BLaER1 treated with 17β-estradiol and CSF1 and Interleukin-3, amounts not matched to agents 10 nM and 100 nM (cell line): ENCODE measurements at regions not wholly inside any gene's neighbourhood (a gene's known extent, or its start where the extent isn't known, plus 50 kb on each side); places are given as distances from the start of the nearest gene placed in this dataset.
"Not testable (repeated sequence)": the region's sequence is repeated elsewhere in the genome, so short reads cannot be mapped to it uniquely, and the experiment has no call there.

Experiments
- H3K27ac ChIP-seq, 11 experiments: shearing (Covaris generic); formaldehyde crosslinking; 2 replicates each; pipeline ENCODE4 v1.8.1; 2022
- H3K27me3 ChIP-seq, 11 experiments: shearing (Covaris generic); formaldehyde crosslinking; 2 replicates each; pipeline ENCODE4 v1.8.1; 2022
- H3K36me3 ChIP-seq, 11 experiments: shearing (Covaris generic); formaldehyde crosslinking; 2 replicates each; pipeline ENCODE4 v1.8.1; 2022
- H3K4me1 ChIP-seq, 10 experiments: shearing (Covaris generic); formaldehyde crosslinking; 2 replicates each; pipeline ENCODE4 v1.8.1; 2022
- H3K4me2 ChIP-seq, 11 experiments: shearing (Covaris generic); formaldehyde crosslinking; 2 replicates each; pipeline ENCODE4 v1.8.1; 2022
- H3K4me3 ChIP-seq, 10 experiments: shearing (Covaris generic); formaldehyde crosslinking; 2 replicates each; pipeline ENCODE4 v1.8.1; 2022
- H3K9ac ChIP-seq, 11 experiments: shearing (Covaris generic); formaldehyde crosslinking; 2 replicates each; pipeline ENCODE4 v1.8.1; 2022
- H3K9me3 ChIP-seq, 11 experiments: shearing (Covaris generic); formaldehyde crosslinking; replicated peaks in 1 of 11; 2 replicates each; pipeline ENCODE4 v1.8.1; 2022
- H4K20me1 ChIP-seq, 11 experiments: shearing (Covaris generic); formaldehyde crosslinking; 2 replicates each; pipeline ENCODE4 v1.8.1; 2022
- Cebpa-rat ChIP-seq, 11 experiments: shearing (Covaris generic); IDR thresholded peaks; 2 replicates each; pipeline ENCODE4 v1.8.1; 2022

DNA sequence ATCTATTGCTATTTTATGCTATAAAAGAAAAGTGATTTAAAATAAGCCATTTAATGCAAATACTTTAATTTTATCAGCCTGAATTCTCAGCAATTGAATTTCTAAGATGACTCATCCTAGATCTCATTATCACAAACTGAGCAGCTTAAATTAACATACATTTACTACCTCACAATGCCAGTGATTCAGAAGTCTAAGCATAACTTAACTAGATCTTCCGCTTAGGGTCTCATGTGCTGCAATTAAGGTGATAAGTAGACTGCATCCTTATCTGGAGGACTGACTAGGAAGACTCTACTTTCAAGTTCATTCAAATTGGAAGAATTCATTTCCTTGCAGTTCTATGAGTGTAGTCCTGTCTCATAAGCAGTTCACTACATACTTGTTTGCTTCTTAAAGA, 286.6 kb downstream of the COL11A1 start:
- Histone ChIP-seq H4K20me1 (no peaks in the 10 kb centered on the region), H3K27ac (no peak overlapping the region), H3K4me3 (no peak overlapping the region), H3K36me3 (no peaks in the 10 kb centered on the region), H3K9ac (no peak overlapping the region), H3K4me2 (no peak overlapping the region), H3K27me3 (no peaks in the 10 kb centered on the region), H3K9me3 (no peaks in the 10 kb centered on the region), H3K4me1 (no peaks in the 10 kb centered on the region)
- TF ChIP-seq Cebpa-rat (IDR thresholded peaks at IDR 0.05), result no peak

DNA sequence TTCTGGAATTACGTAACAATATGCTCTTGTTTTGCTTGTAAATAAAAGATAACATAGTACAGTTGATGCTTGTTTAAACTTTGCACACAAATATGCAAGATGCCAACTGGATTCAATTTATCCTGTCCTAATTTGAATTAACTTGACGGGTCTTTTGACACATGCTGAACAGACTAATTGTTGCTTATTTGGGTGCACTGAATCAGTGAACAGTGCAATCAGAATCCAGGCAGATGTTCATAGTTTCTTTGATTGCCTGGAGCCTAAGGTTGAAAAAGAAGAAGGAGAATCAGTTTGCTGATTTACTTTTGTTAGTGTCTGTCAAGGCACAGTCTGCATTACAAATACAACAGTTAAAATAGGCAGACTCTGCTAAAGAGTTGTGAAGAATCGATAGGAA, 307.9 kb downstream of the COL11A1 start:
- no peaks in the 10 kb centered on the region for H3K27me3 ChIP-seq
- H3K4me3 ChIP-seq, result no peak overlapping the region
- TF ChIP-seq Cebpa-rat (IDR thresholded peaks at IDR 0.05), result no peak
- H4K20me1 ChIP-seq, result no peaks in the 10 kb centered on the region
- H3K9ac ChIP-seq, result no peak overlapping the region
- H3K4me1 ChIP-seq, result no peaks in the 10 kb centered on the region
- H3K4me2 ChIP-seq, result no peak overlapping the region
- H3K9me3 ChIP-seq, result no peaks in the 10 kb centered on the region
- H3K36me3 ChIP-seq, result no peaks in the 10 kb centered on the region
- H3K27ac ChIP-seq, result no peak overlapping the region

DNA sequence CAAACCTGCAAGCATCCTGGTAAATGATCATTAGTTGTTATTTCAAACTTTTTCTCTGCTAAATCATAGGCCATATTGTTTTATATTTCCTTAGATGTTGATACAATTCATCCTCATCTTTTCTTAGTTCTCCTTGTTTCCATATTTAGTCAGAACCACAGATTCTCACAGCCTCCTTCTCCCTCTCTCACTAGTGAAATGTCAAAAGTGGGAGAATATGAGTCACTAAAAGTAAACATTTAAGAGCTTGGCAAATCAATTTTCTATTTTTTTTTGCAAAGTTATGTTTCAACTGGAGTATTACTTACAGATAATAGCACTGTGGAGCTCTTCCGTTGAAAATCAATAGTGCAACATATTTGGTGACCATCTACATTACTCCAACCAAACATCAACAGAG, 308.8 kb downstream of the COL11A1 start:
- Histone ChIP-seq H3K4me3 (no peak overlapping the region), H3K27me3 (no peaks in the 10 kb centered on the region), H4K20me1 (no peaks in the 10 kb centered on the region), H3K27ac (no peak overlapping the region), H3K9me3 (no peaks in the 10 kb centered on the region), H3K4me1 (no peaks in the 10 kb centered on the region), H3K9ac (no peak overlapping the region), H3K4me2 (no peak overlapping the region), H3K36me3 (no peaks in the 10 kb centered on the region)
- TF ChIP-seq Cebpa-rat (IDR thresholded peaks at IDR 0.05), result no peak

DNA sequence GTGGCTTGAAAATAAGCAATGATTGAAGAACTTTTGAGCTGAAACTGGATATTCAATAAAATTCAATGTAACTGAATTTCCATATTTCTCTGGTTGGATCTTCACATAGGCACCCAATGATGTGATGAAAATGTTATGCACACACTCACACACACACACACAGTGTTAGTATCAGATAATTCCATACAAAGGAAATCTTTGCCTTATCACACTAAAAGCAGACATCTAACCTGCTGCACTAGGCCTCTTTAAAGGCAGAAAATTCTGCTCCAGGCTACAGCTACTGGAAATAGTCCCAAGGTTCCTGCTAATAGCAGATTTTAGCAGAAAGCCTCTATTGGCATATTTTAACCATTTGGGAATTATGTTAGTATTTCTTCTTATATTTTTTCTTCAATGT, 309.6 kb downstream of the COL11A1 start:
- Histone ChIP-seq H3K27me3 (no peaks in the 10 kb centered on the region), H3K9me3 (no peaks in the 10 kb centered on the region), H3K9ac (no peak overlapping the region), H3K4me2 (no peak overlapping the region), H3K36me3 (no peaks in the 10 kb centered on the region), H3K27ac (no peak overlapping the region), H3K4me1 (no peaks in the 10 kb centered on the region), H3K4me3 (no peak overlapping the region), H4K20me1 (no peaks in the 10 kb centered on the region)
- TF ChIP-seq Cebpa-rat (IDR thresholded peaks at IDR 0.05), result no peak

DNA sequence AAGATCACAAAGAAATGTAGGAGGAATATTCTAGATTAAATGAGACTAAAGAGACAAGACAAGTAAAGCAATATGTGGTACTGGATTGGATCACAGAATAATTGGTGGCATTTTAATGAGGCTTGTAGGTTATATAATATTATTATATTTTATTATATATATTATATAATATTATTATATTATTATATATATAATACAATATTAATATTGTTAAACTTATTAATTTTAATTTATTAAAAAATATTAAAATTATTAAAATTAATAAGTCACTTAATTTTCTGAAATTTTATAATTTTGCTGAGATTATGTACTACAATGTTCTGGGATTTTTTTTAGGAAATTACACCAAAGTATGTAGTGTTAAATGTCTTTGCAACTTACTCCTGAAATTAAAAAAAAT, 311.9 kb downstream of the COL11A1 start:
- H3K4me1 ChIP-seq, result no peaks in the 10 kb centered on the region
- no peak overlapping the region for H3K4me2 ChIP-seq
- H3K27me3 ChIP-seq, result no peaks in the 10 kb centered on the region
- H3K36me3 ChIP-seq, result no peaks in the 10 kb centered on the region
- no peak overlapping the region for H3K27ac ChIP-seq
- H3K9ac ChIP-seq, result no peak overlapping the region
- no peak for TF ChIP-seq Cebpa-rat (IDR thresholded peaks at IDR 0.05)
- H3K9me3 ChIP-seq, result no peaks in the 10 kb centered on the region
- no peaks in the 10 kb centered on the region for H4K20me1 ChIP-seq
- no peak overlapping the region for H3K4me3 ChIP-seq

DNA sequence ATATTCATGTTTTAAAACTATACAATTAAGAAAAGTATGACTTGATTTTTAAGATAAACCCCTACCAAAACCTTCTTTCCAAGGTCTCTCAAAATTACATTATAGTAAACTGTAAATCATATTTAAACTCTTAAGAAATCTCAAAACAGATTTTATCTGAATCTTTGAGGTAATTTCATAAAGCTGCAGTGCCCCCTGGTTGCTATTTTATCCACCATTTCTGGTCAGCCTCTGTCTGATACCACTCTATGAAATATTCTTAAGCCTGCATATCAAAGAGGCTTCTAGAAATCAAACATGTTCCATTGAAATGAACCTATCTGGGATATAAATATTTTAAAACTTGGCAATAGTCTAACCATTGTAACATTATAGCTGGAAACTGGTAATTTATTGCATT, 317.3 kb downstream of the COL11A1 start:
- H3K36me3 ChIP-seq, result no peaks in the 10 kb centered on the region
- H3K9me3 ChIP-seq, result no peaks in the 10 kb centered on the region
- TF ChIP-seq Cebpa-rat (IDR thresholded peaks at IDR 0.05), result no peak
- H3K27ac ChIP-seq, result no peak overlapping the region
- H4K20me1 ChIP-seq, result no peaks in the 10 kb centered on the region
- H3K9ac ChIP-seq, result no peak overlapping the region
- no peak overlapping the region for H3K4me3 ChIP-seq
- H3K4me2 ChIP-seq, result no peak overlapping the region
- H3K27me3 ChIP-seq, result no peaks in the 10 kb centered on the region
- H3K4me1 ChIP-seq, result no peaks in the 10 kb centered on the region

DNA sequence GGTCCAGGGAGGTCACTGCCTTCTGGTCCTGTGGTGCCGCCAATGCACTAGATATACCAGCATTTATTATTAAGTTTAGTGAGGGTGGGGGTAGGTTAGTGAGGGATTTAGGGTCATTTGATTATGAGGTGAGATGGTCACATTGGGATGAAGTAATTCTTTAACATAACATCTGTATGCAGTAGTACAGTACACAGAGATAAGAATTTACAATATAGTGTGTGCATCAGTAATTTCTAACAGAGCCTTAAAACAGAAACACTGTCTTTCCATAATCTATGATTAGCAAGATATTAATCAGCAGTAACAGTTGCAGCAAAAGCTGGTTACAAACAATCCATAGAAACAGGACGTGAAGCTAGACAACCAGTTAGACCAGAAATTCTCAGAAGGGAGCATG, 318.4 kb downstream of the COL11A1 start:
- H3K27ac ChIP-seq, H3K9me3 ChIP-seq, H3K27me3 ChIP-seq, H3K4me3 ChIP-seq, H4K20me1 ChIP-seq, H3K36me3 ChIP-seq, H3K4me1 ChIP-seq, H3K9ac ChIP-seq, H3K4me2 ChIP-seq: not testable (repeated sequence)

DNA sequence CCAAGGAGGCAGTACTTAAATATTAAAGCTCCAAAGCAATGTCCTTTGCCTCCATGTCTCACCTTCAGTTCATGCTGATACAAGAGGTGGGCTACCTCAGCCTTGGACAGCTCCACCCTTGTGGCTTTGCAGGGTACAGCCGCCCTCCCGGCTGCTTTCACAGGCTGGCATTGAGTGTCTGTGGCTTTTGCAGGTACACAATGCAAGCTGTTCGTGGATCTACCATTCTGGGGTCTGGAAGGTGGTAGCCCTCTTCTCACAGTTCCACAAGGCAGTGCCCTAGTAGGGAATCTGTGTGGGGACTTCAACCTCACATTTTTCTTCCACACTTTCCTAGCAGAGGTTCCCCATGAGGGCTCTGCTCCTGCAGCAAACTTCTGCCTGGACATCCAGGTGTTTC, 324.8 kb downstream of the COL11A1 start:
- Histone ChIP-seq H3K27me3 (no peaks in the 10 kb centered on the region), H4K20me1 (no peaks in the 10 kb centered on the region), H3K4me1 (no peaks in the 10 kb centered on the region), H3K9ac (no peak overlapping the region), H3K4me2 (no peak overlapping the region), H3K36me3 (no peaks in the 10 kb centered on the region), H3K9me3 (peaks cover 22 to 29% (median 25%) of the 10 kb centered on the region in 11 experiments), H3K4me3 (no peak overlapping the region), H3K27ac (no peak overlapping the region)
- TF ChIP-seq Cebpa-rat (IDR thresholded peaks at IDR 0.05), result no peak

DNA sequence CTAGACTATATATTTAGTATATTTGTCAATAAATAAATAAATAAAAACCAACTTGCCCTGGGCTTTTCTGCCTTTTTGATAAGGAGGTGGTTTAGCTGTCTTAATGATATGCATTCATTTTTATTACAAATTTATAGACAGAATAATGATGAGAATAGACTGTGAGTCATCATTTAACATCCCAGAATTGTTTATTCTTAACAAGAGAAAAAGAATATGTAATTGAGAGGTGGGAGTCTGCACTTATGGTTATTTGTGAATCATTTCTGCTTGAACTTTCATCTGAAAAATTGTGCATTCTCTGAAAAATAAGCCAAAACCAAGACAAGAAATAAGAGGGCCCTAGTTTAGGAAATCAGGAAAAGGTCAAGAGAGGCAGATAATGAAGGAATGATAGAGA, 326.2 kb downstream of the COL11A1 start:
- H3K36me3 ChIP-seq, result no peaks in the 10 kb centered on the region
- H3K9me3 ChIP-seq, result peaks cover 22 to 29% (median 25%) of the 10 kb centered on the region in 11 experiments
- H4K20me1 ChIP-seq, result no peaks in the 10 kb centered on the region
- no peak overlapping the region for H3K9ac ChIP-seq
- no peak overlapping the region for H3K27ac ChIP-seq
- no peak overlapping the region for H3K4me2 ChIP-seq
- H3K4me3 ChIP-seq, result no peak overlapping the region
- no peak for TF ChIP-seq Cebpa-rat (IDR thresholded peaks at IDR 0.05)
- no peaks in the 10 kb centered on the region for H3K27me3 ChIP-seq
- H3K4me1 ChIP-seq, result no peaks in the 10 kb centered on the region

DNA sequence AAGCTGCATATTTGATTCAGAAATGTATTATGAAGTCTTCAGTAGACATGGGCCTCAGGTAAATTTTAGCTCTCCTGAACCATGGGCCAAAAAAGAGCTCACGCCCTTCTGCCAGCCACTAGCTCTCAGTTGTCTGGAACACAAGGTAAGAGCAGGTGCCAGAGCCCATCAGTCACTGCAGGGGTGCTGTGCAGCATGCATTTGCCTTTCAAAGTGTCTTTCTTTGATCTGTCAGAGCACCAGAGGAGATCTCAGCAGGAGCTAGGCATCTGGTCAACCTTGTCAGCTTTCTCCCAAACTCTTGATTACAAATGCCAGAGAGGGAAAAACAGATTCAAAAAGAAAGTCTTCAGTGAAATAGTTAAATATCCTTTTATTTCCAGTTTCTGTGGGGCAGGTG, 332.3 kb downstream of the COL11A1 start:
- Histone ChIP-seq H3K4me2 (no peak overlapping the region), H3K9me3 (no peaks in the 10 kb centered on the region), H3K4me1 (no peaks in the 10 kb centered on the region), H3K36me3 (no peaks in the 10 kb centered on the region), H3K27ac (no peak overlapping the region), H3K27me3 (no peaks in the 10 kb centered on the region), H3K9ac (no peak overlapping the region), H4K20me1 (no peaks in the 10 kb centered on the region), H3K4me3 (no peak overlapping the region)
- no peak for TF ChIP-seq Cebpa-rat (IDR thresholded peaks at IDR 0.05)

DNA sequence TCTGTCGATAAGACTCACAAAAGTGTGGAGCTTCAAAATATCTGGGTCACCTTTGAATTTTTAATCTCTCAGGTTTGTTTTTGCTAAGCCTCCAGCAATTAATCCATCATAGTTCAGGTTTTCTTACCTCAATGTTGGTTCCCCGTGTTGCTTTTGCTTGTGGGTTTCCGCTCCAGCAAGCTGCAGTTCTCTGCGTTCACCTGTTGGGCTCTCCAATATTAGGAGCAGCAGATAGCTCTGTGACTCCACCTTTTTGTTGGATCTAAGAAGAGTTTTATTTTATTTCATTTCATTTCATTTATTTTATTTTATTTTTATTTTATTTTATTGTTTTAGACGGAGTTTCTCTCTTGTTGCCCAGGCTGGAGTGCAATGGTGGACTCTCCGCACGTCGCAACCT, 335.5 kb downstream of the COL11A1 start:
- no peak overlapping the region for H3K4me2 ChIP-seq
- H3K4me3 ChIP-seq, result no peak overlapping the region
- H3K36me3 ChIP-seq, result no peaks in the 10 kb centered on the region
- no peaks in the 10 kb centered on the region for H3K4me1 ChIP-seq
- no peak overlapping the region for H3K27ac ChIP-seq
- TF ChIP-seq Cebpa-rat (IDR thresholded peaks at IDR 0.05), result no peak
- no peaks in the 10 kb centered on the region for H3K9me3 ChIP-seq
- H3K9ac ChIP-seq, result no peak overlapping the region
- no peaks in the 10 kb centered on the region for H3K27me3 ChIP-seq
- H4K20me1 ChIP-seq, result no peaks in the 10 kb centered on the region
